Limb (tissue), 2 donors: ENCODE measurements at regions not wholly inside any gene's neighbourhood (a gene's known extent, or its start where the extent isn't known, plus 50 kb on each side); places are given as distances from the start of the nearest gene placed in this dataset.

Experiments used
- DNase-seq, 2 donors: peaks; one replicate each; pipeline ENCODE4 v3.0.0-alpha.2; 2016; ENCODE audit errors: extremely low spot score in 2 of 2

GRCh38 chr5:160957312-160957861 lies 105.4 kb upstream of the ATP10B start:
- no peak for DNase-seq

DNA sequence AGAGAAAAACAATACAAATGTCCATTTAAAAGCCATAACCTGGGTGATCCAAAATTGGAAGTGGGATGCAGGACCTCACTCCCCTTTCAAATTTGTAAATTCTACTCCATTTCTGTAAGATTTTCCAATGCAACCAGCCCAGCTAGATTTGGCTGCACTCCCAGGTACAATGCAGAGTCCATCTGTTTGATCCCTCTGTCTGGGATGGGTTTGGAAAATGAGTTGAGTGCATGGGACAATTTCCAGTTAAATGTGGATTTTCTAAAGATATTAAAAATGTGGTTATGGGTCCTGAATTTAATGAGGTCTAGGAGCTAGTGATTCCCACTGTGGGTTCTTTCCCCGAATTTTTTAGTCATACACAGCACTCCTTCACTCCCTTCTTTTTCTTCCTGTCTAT lies 104.0 kb upstream of the ATP10B start:
- peak in 1 of 2 donors; percentile 62 for DNase-seq

DNA sequence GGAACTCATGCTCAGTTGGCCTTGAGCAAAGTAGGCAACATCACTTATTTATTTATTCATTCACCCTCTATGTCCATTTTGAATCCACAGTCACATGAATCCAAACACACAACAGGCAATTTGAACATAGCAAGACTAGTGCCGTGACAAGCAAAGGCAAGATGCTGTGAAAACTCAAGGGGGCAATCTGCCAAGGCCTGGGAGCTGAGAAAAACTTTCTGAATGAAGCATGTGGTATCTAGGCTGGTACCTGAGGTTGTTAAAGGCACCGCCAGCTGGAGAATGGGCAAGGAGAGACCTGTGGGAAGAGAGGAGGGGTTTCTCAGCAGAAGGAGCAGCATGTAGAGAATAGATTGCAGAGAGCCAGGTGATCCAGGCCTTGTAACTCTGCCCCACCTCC lies 98.3 kb upstream of the ATP10B start:
- DNase-seq: no peak

GRCh38 chr5:160940725-160941124 lies 88.7 kb upstream of the ATP10B start:
- no peak for DNase-seq

DNA sequence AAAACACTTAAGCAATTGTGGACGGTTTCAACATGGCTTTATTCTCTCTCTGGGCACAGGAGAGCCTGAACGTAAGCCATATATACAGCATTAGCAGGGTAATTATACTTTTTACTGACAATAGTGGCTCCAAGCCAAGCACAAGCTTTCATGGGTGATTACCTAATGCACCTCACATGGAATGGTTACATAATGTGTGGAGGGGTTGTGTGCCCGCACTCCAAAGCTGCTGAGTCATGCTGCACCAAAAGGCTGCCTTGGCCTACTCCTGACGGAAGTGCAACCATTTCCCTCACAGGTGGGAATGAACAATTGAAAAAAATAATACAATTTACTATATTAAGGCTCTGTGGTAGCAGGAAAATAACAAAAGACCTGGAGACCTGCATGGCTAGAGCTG lies 86.5 kb upstream of the ATP10B start:
- no peak for DNase-seq

DNA sequence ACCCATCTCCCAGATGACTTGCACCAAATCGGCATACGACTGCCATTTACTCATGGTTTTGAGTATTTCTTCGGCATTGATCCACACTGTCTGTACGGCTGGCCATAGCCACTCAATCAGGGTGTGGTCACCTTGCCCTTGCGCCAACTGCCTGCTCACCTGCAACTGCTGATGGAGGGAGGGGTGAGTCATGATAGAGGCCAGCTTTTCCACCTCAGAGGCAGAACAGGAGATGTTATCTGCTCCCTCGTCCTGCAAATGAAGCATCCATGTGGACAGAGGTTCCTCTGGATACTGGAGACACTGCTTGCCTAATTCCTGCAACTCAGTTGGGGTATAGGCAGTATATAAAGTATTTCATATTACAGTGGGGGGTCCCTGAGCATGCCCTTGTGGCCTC lies 85.6 kb upstream of the ATP10B start:
- no peak for DNase-seq

DNA sequence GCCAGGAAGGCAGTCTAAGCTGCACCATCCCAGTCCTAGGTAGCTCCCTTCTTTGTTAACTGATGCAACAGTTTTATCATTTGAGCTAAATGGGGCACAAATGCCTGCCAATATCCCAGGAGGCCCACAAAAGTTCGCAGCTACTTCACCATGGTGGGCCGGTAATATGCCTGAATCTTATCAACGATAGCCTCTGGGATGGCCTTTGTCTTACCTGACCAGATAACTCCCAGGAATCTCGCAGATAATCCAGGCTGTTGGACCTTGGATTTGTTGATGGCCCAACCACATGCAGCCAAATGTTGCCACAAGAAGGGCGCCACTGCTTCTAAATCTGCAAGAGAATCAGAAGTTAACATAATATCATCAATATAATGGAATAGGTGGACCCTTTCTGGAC lies 83.8 kb upstream of the ATP10B start:
- no peak for DNase-seq

DNA sequence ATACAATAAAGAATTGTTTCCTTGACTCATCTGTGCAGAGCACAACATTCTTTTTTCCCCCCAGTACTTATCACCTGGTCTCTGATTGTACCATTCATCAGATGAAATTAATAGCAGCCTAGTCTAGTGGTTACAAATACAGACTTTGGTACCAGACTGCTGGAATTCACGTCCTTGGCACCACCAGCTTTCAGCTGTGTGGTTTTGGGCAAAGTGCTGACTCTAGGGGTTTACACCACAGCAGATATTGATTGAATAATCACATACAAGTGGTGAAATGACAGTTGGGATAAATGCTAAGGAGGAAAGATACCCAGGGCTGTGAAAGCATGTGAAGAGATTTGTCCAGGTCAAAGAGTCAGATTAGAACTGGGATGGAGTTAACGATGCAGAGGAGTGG lies 79.3 kb upstream of the ATP10B start:
- DNase-seq: no peak

GRCh38 chr5:160930406-160930805 lies 78.4 kb upstream of the ATP10B start:
- DNase-seq: peak in 1 of 2 donors; percentile 80

DNA sequence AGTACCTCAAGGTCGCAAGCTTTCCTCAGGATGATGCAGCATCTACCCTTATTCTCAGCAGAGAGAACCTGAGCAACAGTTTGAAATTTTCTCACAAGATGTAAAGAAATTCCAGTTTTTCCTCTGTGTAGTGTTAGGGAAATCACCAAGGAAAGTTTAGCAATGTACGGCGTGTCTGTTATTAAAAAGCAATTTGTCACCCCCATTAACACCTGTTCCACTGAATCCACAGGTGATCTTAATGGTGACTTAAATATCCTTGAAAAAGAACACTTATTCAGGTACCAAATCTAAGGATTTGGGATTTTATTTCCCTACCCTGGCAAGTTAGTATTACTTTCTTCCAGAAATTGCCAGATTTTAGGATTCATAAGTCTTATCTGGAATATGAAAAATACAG lies 77.9 kb upstream of the ATP10B start:
- DNase-seq: no peak

DNA sequence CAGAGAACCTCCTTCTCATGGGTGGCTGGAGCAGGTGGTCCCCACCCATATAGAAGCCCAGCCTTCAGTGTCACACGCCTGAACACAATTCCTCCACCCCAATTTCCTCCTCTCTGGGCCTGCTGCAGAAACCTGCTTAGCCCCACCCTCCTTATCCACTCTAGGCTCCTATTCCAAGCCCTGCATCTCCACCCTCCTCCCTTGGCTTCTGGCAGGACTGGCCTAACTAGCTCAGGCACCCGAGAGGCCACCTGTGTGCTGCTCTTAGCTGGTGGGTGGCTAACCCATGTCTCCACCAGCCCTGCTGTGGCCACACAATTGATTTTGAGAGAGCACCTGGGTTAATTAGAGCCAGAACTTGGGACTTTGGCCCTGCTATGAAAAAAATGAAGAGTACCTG lies 77.3 kb upstream of the ATP10B start:
- no peak for DNase-seq

DNA sequence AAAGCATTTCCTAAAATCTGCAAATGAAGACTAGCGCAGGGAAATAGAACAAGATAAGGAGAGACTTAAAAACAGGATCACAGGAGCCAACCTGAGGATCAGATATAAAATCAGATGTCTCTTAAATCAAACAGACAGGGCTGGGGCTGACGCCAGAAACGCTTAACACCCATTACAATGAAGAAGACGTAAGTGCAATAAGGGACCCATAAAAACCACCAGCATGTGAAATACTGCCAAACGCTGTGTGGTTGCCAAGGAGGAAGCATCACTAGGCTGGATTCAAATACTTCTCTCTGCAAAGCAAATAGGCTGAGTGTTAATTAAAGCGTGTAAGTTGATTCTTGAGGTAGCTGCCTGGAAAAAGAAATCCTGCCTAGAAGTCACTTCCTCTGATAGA lies 74.4 kb upstream of the ATP10B start:
- DNase-seq: peak; percentile 46 to 67

DNA sequence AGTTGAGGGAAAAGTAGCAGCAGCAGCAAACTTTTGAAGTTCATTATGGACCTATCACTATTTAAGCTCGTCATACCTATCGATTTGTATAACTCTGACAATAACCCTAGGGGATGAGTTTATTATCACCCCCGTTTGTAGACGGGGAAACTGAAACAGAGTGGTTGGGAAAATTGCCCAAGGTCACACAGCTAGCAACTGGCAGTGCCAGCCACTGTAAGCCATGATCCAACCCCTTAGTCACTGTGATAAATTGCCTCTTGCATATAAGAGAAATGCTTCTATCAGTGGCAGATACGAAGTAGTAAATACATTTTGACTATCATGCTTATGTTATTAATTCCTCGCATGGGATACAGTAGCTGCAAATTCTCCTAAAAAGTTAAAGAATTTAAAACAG lies 73.3 kb upstream of the ATP10B start:
- DNase-seq: no peak

- no peak for DNase-seq
Observed at GRCh38 chr5:160923936-160924710, 72.1 kb upstream of the ATP10B start.

- DNase-seq: no peak
Observed at GRCh38 chr5:160923411-160923810, 71.4 kb upstream of the ATP10B start.

DNA sequence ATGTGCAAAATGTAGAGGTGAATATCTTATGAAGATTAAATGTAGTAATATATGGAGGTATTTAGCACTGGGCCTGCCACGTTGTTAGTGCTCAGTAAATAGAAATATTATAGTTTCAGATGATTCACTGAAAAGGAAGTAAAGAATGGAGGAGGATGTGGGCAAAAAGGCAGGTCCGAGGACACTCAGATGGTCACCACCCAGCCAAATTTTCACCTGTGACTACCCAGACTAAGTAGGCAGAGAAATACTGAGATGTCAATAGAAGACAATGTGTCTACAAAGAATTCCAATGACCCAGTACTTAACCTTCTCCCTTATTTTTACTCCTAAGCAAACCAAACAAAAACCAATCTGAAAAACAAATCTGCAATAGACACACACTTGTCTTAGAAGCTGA lies 70.3 kb upstream of the ATP10B start:
- DNase-seq: no peak

GRCh38 chr5:160921423-160922285 lies 69.6 kb upstream of the ATP10B start:
- no peak for DNase-seq

GRCh38 chr5:160919626-160920025 lies 67.6 kb upstream of the ATP10B start:
- DNase-seq: no peak

DNA sequence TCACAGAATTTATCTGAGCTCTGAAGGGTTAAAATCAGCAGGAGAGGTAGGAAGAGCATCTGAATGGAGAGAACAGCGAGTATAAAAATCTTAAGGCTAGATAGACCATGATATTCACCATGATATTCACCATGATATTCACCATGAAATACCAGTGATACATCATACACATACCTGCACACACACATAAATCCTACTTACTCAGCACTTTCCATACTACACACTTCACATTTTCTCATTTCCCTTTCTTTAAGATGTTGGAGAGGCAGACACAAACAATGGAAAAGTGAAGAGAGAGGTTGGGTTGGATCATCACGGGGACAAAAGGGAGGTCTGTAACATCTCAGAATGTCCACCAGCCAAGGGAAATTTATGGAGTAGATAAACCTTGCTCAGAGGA lies 66.4 kb upstream of the ATP10B start:
- no peak for DNase-seq

- no peak for DNase-seq
Observed at GRCh38 chr5:160906090-160906489, 54.1 kb upstream of the ATP10B start.

DNA sequence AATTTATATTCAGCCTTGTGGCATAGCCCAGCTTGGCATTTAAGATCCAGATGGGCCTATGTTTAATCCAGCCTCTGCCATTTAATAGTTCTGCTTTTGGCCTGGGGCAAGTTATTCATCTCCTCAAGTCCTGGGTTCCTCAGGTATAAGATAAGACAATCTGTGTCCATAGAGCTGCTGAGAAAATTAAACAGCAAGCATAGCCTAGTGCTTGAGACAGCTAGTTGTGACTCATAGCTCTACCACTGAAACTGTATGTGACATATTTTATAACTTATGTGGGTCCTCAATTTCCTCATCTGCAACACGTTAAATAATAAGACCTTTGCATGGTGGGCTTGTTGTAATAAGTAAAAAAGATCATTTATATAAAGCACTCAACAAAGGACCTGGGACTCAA lies 53.3 kb upstream of the ATP10B start:
- DNase-seq: no peak

DNA sequence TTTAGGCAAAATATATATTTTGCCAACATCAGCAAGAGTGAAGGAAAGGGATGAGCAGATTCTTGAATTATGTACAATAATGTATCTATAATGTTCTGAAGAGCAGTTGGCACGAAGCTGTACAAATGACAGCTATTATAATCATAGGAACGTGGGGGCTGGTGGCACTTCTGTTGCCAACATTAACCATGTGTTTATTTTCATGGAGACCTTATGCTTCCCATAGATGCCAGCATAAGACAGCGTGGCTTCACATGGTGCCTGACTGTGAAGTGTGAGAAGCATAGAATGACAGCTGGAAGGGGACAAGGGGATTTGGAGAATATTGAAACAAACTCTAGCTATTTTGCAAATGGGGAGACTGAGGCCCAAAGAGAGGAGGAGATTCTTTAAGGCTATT lies 52.6 kb upstream of the ATP10B start:
- DNase-seq: no peak

DNA sequence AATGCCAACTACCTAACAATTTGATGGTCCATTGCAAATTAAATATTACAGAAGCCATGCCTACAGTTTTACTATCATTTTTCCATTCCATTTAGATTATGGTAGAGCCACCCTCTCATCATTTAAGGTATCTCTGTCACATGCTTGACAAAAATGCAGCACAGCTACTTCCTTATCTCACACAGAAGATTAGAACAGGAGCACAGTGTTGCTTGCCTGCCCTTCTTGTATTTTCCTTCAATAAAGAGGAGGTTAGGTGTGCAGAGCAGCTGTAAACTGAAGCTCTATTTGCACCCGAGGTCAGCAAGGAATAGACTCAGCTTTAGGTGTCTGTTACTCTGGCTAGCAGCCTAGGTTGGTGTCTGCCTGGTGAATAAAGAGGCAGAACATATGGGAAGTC lies 51.5 kb upstream of the ATP10B start:
- no peak for DNase-seq
